ENCODE measurements at regions not wholly inside any gene's neighbourhood (a gene's known extent, or its start where the extent isn't known, plus 50 kb on each side); places are given as distances from the start of the nearest gene placed in this dataset.
"Not testable (repeated sequence)": the region's sequence is repeated elsewhere in the genome, so short reads cannot be mapped to it uniquely, and the experiment has no call there.

- DNase-seq, result no peak
Measured at GRCh38 chr16:26909623-26910022, 157.1 kb upstream of the C16orf82 start.

- DNase-seq, result no peak
Measured at GRCh38 chr16:26911436-26911835, 155.3 kb upstream of the C16orf82 start.

GRCh38 chr16:26913851-26914250 is 152.9 kb upstream of the C16orf82 start:
- DNase-seq, result no peak

- DNase-seq, result no peak
Measured at GRCh38 chr16:26930786-26931581, 135.7 kb upstream of the C16orf82 start.

GRCh38 chr16:26950636-26951035 is 116.1 kb upstream of the C16orf82 start:
- DNase-seq, result no peak

GRCh38 chr16:26951950-26952349 is 114.8 kb upstream of the C16orf82 start:
- DNase-seq, result no peak

GRCh38 chr16:26952411-26952810 is 114.3 kb upstream of the C16orf82 start:
- no peak for DNase-seq

GRCh38 chr16:26957283-26957859 is 109.4 kb upstream of the C16orf82 start:
- no peak for DNase-seq

- DNase-seq, result no peak
Measured at GRCh38 chr16:26959416-26960009, 107.2 kb upstream of the C16orf82 start.

- DNase-seq, result no peak
Measured at GRCh38 chr16:26961459-26961858, 105.3 kb upstream of the C16orf82 start.

- DNase-seq, result no peak
Measured at GRCh38 chr16:26963109-26963508, 103.6 kb upstream of the C16orf82 start.

- DNase-seq, result no peak
Measured at GRCh38 chr16:26969589-26970231, 97.0 kb upstream of the C16orf82 start.

- no peak for DNase-seq
Measured at GRCh38 chr16:26970292-26970691, 96.4 kb upstream of the C16orf82 start.

GRCh38 chr16:26976873-26977272 is 89.9 kb upstream of the C16orf82 start:
- DNase-seq, result no peak

GRCh38 chr16:26981266-26981938 is 85.3 kb upstream of the C16orf82 start:
- DNase-seq, result no peak

GRCh38 chr16:26982422-26982821 is 84.3 kb upstream of the C16orf82 start:
- DNase-seq, result no peak

- DNase-seq, result no peak
Measured at GRCh38 chr16:26983426-26983825, 83.3 kb upstream of the C16orf82 start.

GRCh38 chr16:26985100-26986065 is 81.3 kb upstream of the C16orf82 start:
- no peak for DNase-seq

- no peak for DNase-seq
Measured at GRCh38 chr16:26987597-26988010, 79.1 kb upstream of the C16orf82 start.

GRCh38 chr16:26988186-26988585 is 78.5 kb upstream of the C16orf82 start:
- DNase-seq, result no peak

- DNase-seq, result not testable (repeated sequence)
Measured at GRCh38 chr16:26990384-26991120, 76.2 kb upstream of the C16orf82 start.
